ENCODE measurements at regions not wholly inside any gene's neighbourhood (a gene's known extent, or its start where the extent isn't known, plus 50 kb on each side); places are given as distances from the start of the nearest gene placed in this dataset.

DNA sequence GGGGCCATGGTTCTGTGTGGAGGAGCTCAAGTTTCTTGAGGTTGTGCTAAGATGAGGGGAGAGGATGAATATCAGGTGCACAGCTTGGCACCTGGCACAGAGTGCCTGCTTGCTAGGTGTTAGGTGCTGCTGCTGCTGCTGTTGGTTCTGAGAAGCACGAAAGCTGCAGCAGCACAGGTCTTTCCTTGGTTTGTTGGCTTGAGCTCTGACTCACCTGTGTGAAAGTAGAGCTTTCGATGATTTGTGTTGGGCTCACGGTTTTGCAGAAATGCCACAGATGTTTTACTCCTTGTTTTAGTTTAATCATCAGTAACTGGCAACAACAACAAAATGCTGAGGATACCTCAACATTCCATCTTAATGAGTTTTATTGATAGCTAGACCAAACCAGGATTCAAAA, 221.6 kb downstream of the BRINP2 start:
- intact Hi-C loops (cut with DNase I, micrococcal nuclease): no loop called here
- DNase-seq (no peak), ATAC-seq (no peak)
- no peaks in the 10 kb centered on the region for H3K9me3 ChIP-seq
- TF ChIP-seq, protein P1, sequence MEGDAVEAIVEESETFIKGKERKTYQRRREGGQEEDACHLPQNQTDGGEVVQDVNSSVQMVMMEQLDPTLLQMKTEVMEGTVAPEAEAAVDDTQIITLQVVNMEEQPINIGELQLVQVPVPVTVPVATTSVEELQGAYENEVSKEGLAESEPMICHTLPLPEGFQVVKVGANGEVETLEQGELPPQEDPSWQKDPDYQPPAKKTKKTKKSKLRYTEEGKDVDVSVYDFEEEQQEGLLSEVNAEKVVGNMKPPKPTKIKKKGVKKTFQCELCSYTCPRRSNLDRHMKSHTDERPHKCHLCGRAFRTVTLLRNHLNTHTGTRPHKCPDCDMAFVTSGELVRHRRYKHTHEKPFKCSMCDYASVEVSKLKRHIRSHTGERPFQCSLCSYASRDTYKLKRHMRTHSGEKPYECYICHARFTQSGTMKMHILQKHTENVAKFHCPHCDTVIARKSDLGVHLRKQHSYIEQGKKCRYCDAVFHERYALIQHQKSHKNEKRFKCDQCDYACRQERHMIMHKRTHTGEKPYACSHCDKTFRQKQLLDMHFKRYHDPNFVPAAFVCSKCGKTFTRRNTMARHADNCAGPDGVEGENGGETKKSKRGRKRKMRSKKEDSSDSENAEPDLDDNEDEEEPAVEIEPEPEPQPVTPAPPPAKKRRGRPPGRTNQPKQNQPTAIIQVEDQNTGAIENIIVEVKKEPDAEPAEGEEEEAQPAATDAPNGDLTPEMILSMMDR (IDR thresholded peaks at IDR 0.05): no peak
- no peak overlapping the region for H3K4me3 ChIP-seq
- H3K4me1 ChIP-seq (ENCODE audit: low read depth): no peaks in the 10 kb centered on the region
- H3K36me3 ChIP-seq (ENCODE audit: low read depth): no peaks in the 10 kb centered on the region

DNA sequence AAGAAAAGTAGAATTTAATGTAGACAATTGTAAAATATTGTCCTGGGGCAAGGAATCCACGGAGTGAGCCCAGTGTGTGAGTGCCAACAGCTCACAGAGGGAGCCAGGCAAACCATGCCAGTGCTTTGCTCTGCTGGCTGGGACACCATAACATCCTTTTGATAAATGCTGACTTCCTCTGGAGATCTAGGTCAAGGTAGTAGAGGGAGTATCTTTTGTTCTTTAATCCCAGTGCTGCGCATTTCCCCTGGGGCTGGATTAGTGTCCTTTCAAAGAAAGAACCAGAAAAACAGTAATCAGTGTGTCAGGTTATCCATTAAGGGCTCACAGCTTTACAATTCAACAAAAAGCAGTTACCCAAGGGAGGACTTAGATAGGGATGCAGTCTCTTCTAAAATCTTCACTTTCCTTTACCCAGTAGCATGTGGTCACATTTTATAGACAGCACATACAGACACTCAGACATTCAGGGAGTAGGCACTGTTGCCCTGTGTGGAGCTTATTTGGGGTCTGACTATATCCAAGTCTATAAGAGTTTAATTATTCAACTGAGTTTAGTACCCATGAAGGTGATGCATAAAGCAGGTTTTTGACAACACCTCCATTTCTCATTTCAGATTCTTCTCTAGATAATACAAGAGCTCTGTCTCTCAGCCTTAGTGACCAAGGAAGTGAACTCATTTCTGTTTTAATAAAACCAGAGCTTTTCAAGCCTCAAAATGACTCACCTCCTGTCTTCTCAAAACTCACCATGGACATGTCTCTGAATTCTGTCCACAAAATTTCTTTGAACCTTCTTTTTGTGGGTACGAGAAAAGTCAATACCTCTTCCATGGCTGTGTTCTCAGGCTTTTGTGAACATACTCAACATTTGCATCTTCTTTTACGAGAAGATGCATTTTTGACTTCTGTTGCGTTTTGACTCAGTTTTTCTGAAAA, 215.3 kb downstream of the BRINP2 start:
- TF ChIP-seq, protein P1 (IDR thresholded peaks at IDR 0.05): no peak
- intact Hi-C loops (cut with DNase I, micrococcal nuclease): no loop called here
- DNase-seq (no peak), ATAC-seq (no peak)
- H3K4me1 ChIP-seq (ENCODE audit: low read depth): no peaks in the 10 kb centered on the region
- H3K36me3 ChIP-seq (ENCODE audit: low read depth): no peaks in the 10 kb centered on the region
- H3K9me3 ChIP-seq: no peaks in the 10 kb centered on the region
- no peak overlapping the region for H3K4me3 ChIP-seq

DNA sequence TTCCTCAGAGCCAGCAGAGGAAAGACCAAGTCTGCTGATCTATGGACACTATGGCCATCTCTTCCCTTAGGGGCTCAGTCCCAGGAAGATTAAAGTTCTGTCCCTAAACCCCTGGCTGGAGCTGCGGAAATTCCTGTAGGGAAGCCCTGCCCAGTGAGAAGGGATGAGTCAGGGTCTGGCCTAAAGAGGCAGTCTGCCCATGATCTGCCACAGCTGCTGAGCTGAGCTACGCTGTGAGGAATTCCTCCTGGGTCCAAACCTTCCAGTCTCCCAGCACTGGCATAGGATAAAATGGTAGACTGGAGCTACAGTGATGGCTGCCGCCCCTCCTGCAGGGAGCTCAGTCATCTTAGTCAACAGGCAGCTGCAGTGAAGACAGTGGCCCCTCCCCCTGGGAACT, 213.7 kb downstream of the BRINP2 start:
- Histone ChIP-seq H3K9me3 (no peaks in the 10 kb centered on the region), H3K36me3 (ENCODE audit: low read depth) (no peaks in the 10 kb centered on the region), H3K4me1 (ENCODE audit: low read depth) (no peaks in the 10 kb centered on the region), H3K4me3 (no peak overlapping the region)
- intact Hi-C loops (cut with DNase I, micrococcal nuclease): no loop called here
- TF ChIP-seq, protein P1 (IDR thresholded peaks at IDR 0.05): no peak
- ATAC-seq (no peak), DNase-seq (peak in 1 of 3 donors; percentile 18)

DNA sequence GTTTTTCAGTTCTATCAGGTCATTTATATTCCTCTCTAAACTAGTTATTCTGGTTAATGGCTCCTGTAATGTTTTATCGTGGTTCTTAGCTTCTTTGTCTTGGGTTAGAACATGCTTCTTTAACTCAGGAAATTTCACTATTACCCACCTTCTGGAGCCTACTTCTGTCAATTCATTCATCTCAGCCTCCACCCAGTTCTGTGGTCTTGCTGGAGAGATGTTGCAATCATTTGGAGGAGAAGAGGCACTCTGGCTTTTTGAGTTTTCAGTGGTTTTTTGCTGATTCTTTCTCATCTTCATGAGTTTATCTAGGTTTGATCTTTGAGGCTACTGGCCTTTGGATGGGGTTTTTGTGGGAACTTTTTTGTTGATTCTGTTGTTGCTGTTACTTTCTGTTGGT, 213.0 kb downstream of the BRINP2 start:
- Histone ChIP-seq H3K4me3 (no peak overlapping the region), H3K36me3 (ENCODE audit: low read depth) (no peaks in the 10 kb centered on the region), H3K4me1 (ENCODE audit: low read depth) (no peaks in the 10 kb centered on the region), H3K9me3 (no peaks in the 10 kb centered on the region)
- TF ChIP-seq, protein P1 (IDR thresholded peaks at IDR 0.05): no peak
- DNase-seq: no peak
- intact Hi-C loops (cut with DNase I, micrococcal nuclease): no loop called here
- ATAC-seq: no peak

DNA sequence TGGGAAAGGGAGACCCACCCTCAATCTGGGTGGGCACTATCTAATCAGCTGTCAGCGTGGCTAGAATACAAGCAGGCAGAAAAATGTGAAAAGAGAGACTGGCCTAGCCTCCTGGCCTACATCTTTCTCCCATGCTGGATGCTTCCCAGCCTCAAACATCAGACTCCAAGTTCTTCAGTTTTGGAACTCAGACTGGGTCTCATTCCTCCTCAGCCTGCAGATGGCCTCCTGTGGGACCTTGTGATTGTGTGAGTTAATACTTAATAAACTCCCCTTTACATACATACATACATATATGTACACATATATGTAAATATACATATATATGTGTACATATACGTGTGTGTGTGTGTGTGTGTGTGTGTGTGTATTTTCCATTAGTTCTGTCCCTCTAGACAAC, 207.1 kb downstream of the BRINP2 start:
- no peak for ATAC-seq
- TF ChIP-seq, protein P1 (IDR thresholded peaks at IDR 0.05): no peak
- intact Hi-C loops (cut with DNase I, micrococcal nuclease): no loop called here

More for the DNA sequence above, 207.1 kb downstream of the BRINP2 start:
- Histone ChIP-seq H3K4me3 (no peak overlapping the region), H3K4me1 (ENCODE audit: low read depth) (no peaks in the 10 kb centered on the region), H3K9me3 (no peaks in the 10 kb centered on the region), H3K36me3 (ENCODE audit: low read depth) (no peaks in the 10 kb centered on the region)
- no peak for DNase-seq
